H1 (cell line): ENCODE measurements at regions not wholly inside any gene's neighbourhood (a gene's known extent, or its start where the extent isn't known, plus 50 kb on each side); places are given as distances from the start of the nearest gene placed in this dataset.

Source experiments
- CTCF ChIA-PET: fragments of 300-600 bp; sonication (Branson Sonifier 250); formaldehyde crosslinking; loops from one replicate; lab custom pipeline; 2021; ENCODE audit not compliant: partially characterized antibody; lab: Charles Lee
- POLR2A ChIA-PET: fragments of 300-600 bp; sonication (Branson Sonifier 250); formaldehyde crosslinking; loops from one replicate; lab custom pipeline; 2021; ENCODE audit warnings: inconsistent platforms; ENCODE audit not compliant: partially characterized antibody; lab: Charles Lee
- DNase-seq, 2 experiments: peaks; one replicate each; pipeline versions ENCODE4 v3.0.0 to v3.0.0-alpha.2; 2010 to 2022; ENCODE audit warnings: low spot score in 2 of 2, low read depth in 1 of 2, mixed read lengths in 1 of 2
- FAIRE-seq: peaks from 2 replicates; lab custom pipeline; 2011; peaks lifted over from hg19 to GRCh38; lab: Jason Lieb, UNC
- H2AFZ ChIP-seq: 2 replicates; pipeline ENCODE4 v1.8.1; 2012; ENCODE audit warnings: low read length, inconsistent platforms
- H2AK5ac ChIP-seq: 2 replicates; pipeline ENCODE4 v1.6.1; 2013; ENCODE audit warnings: low read depth, low read length
- H2BK120ac ChIP-seq: replicated peaks from 2 replicates; pipeline ENCODE3; 2013; ENCODE audit warnings: low read depth, low read length, inconsistent platforms
- H2BK12ac ChIP-seq: 2 replicates; pipeline ENCODE4 v1.6.1; 2013; ENCODE audit warnings: low read depth, low read length
- H2BK15ac ChIP-seq: 2 replicates; pipeline ENCODE4 v1.6.1; 2013; ENCODE audit warnings: low read length
- H2BK20ac ChIP-seq: 2 replicates; pipeline ENCODE4 v1.6.1; 2013; ENCODE audit warnings: low read length
- H2BK5ac ChIP-seq: 2 replicates; pipeline ENCODE4 v1.6.1; 2013; ENCODE audit warnings: low read depth, low read length
- H3K14ac ChIP-seq: 2 replicates; pipeline ENCODE4 v1.6.1; 2013; ENCODE audit warnings: inconsistent platforms; ENCODE audit not compliant: insufficient read length
- H3K18ac ChIP-seq: 2 replicates; pipeline ENCODE4 v1.6.1; 2013; ENCODE audit warnings: low read length; ENCODE audit errors: extremely low read depth
- H3K23ac ChIP-seq: 2 replicates; pipeline ENCODE4 v1.6.1; 2013; ENCODE audit warnings: inconsistent platforms; ENCODE audit not compliant: insufficient read length
- H3K23me2 ChIP-seq: 2 replicates; pipeline ENCODE4 v1.6.1; 2013; ENCODE audit warnings: low read depth, low read length
- H3K27ac ChIP-seq: 2 replicates; pipeline ENCODE4 v1.6.1; 2011; ENCODE audit warnings: low read depth, low read length, inconsistent platforms
- H3K27me3 ChIP-seq, 4 experiments: replicated peaks in 1 of 4; 1 replicate in 1 of 4; 2 replicates in 3 of 4; pipeline versions ENCODE4 v1.6.1 to v1.8.1; 2011 to 2013; ENCODE audit warnings: low read length in 3 of 4, mild to moderate bottlenecking in 3 of 4, inconsistent platforms in 2 of 4, mixed read lengths in 2 of 4, moderate library complexity in 1 of 4; ENCODE audit not compliant: control insufficient read depth in 3 of 4, insufficient read depth in 3 of 4; ENCODE audit errors: extremely low read depth in 1 of 4
- H3K36me3 ChIP-seq, 4 experiments: 2 replicates each; pipeline versions ENCODE4 v1.6.1 to v1.8.1; 2011 to 2013; ENCODE audit warnings: mild to moderate bottlenecking in 4 of 4, low read length in 3 of 4, moderate library complexity in 2 of 4, control low read depth in 1 of 4, inconsistent platforms in 1 of 4; ENCODE audit not compliant: insufficient read depth in 4 of 4, control insufficient read depth in 2 of 4
- H3K4ac ChIP-seq: replicated peaks from 2 replicates; pipeline ENCODE3; 2013; ENCODE audit warnings: low read length, low read depth, mixed read lengths, inconsistent platforms; ENCODE audit not compliant: insufficient read length
- H3K4me1 ChIP-seq, 4 experiments: replicated peaks in 1 of 4; 1 replicate in 1 of 4; 2 replicates in 3 of 4; pipeline versions ENCODE4 v1.6.1 to v1.8.1; 2011 to 2013; ENCODE audit warnings: low read length in 3 of 4, inconsistent platforms in 2 of 4, mixed read lengths in 1 of 4; ENCODE audit not compliant: insufficient read depth in 4 of 4, control insufficient read depth in 3 of 4
- H3K4me2 ChIP-seq, 2 experiments: 2 replicates each; pipeline versions ENCODE4 v1.6.1 to v1.8.1; 2011 to 2013; ENCODE audit warnings: low read depth in 2 of 2, low read length in 2 of 2, control low read depth in 1 of 2, inconsistent platforms in 1 of 2, mild to moderate bottlenecking in 1 of 2; ENCODE audit not compliant: insufficient read depth in 1 of 2
- H3K4me3 ChIP-seq, 4 experiments: fragments of 200-600, 300-600 bp in 1 of 4; sonication (generic), shearing (Covaris generic), sonication (Bioruptor Twin) in 1 of 4; 2 replicates each; pipeline versions ENCODE4 v1.5.1 to v1.8.1; 2011 to 2016; ENCODE audit warnings: low read length in 4 of 4, low read depth in 3 of 4, control low read depth in 2 of 4, inconsistent platforms in 2 of 4, mild to moderate bottlenecking in 2 of 4, mixed read lengths in 1 of 4, moderate library complexity in 1 of 4; ENCODE audit not compliant: insufficient read depth in 2 of 4; ENCODE audit errors: extremely low read depth in 1 of 4
- H3K56ac ChIP-seq: replicated peaks from 2 replicates; pipeline ENCODE3; 2013; ENCODE audit warnings: low read depth, mild to moderate bottlenecking, mixed read lengths, low read length, inconsistent platforms; ENCODE audit not compliant: insufficient read length
- H3K79me1 ChIP-seq: 2 replicates; pipeline ENCODE4 v1.6.1; 2013; ENCODE audit warnings: low read depth, low read length, control low read depth
- H3K79me2 ChIP-seq, 2 experiments: 2 replicates each; pipeline versions ENCODE4 v1.6.1 to v1.8.1; 2012 to 2013; ENCODE audit warnings: low read length in 2 of 2, mild to moderate bottlenecking in 2 of 2, inconsistent platforms in 1 of 2; ENCODE audit not compliant: insufficient read depth in 2 of 2, control insufficient read depth in 1 of 2
- H3K9ac ChIP-seq, 4 experiments: replicated peaks in 1 of 4; 1 replicate in 1 of 4; 2 replicates in 3 of 4; pipeline versions ENCODE4 v1.6.1 to v1.8.1; 2011 to 2013; ENCODE audit warnings: low read depth in 3 of 4, low read length in 3 of 4, control low read depth in 2 of 4, mild to moderate bottlenecking in 2 of 4, moderate library complexity in 2 of 4, inconsistent platforms in 1 of 4; ENCODE audit errors: extremely low read depth in 1 of 4
- H3K9me3 ChIP-seq, 2 experiments: 2 replicates each; pipeline versions ENCODE4 v1.6.1 to v1.8.1; 2012 to 2013; ENCODE audit warnings: mild to moderate bottlenecking in 2 of 2, moderate library complexity in 2 of 2, control low read depth in 1 of 2, inconsistent platforms in 1 of 2, low read depth in 1 of 2, low read length in 1 of 2, mixed read lengths in 1 of 2; ENCODE audit not compliant: insufficient read depth in 2 of 2
- H4K20me1 ChIP-seq, 2 experiments: replicated peaks in 1 of 2; 2 replicates each; pipeline versions ENCODE3 to v1.8.1; 2011 to 2013; ENCODE audit warnings: inconsistent platforms in 2 of 2, low read length in 2 of 2, mild to moderate bottlenecking in 1 of 2; ENCODE audit not compliant: insufficient read depth in 2 of 2, control insufficient read depth in 1 of 2
- H4K5ac ChIP-seq: 2 replicates; pipeline ENCODE4 v1.6.1; 2013; ENCODE audit warnings: low read length, low read depth, mixed read lengths, inconsistent platforms; ENCODE audit not compliant: insufficient read length
- H4K8ac ChIP-seq: 2 replicates; pipeline ENCODE4 v1.8.0; 2013; ENCODE audit warnings: mild to moderate bottlenecking, moderate library complexity, low read length, inconsistent platforms; ENCODE audit not compliant: insufficient read depth; ENCODE audit errors: extremely low read depth
- H4K91ac ChIP-seq: replicated peaks from 2 replicates; pipeline ENCODE3; 2013; ENCODE audit warnings: low read length, mixed read lengths, inconsistent platforms; ENCODE audit not compliant: insufficient read length
- BCL11A ChIP-seq, 2 experiments: IDR thresholded peaks; one replicate each; pipeline ENCODE4 v1.6.1; 2011; ENCODE audit warnings: low read depth in 2 of 2, low read length in 2 of 2, mild to moderate bottlenecking in 2 of 2
- EP300 ChIP-seq, 2 experiments: IDR thresholded peaks; 1 replicate in 1 of 2; 2 replicates in 1 of 2; pipeline ENCODE4 v1.6.1; 2011 to 2012; ENCODE audit warnings: low read depth in 2 of 2, low read length in 2 of 2, mild to moderate bottlenecking in 2 of 2, borderline replicate concordance in 1 of 2, inconsistent platforms in 1 of 2, moderate library complexity in 1 of 2
- JUN ChIP-seq: IDR thresholded peaks from 2 replicates; pipeline ENCODE4 v1.6.1; 2011; ENCODE audit warnings: low read depth, mild to moderate bottlenecking, improper control_type of control experiment, low read length
- KDM1A ChIP-seq: fragments of 200-600, 300-600 bp; sonication (generic); IDR thresholded peaks from 2 replicates; pipeline ENCODE4 v1.7.1; 2016; ENCODE audit warnings: mild to moderate bottlenecking, low read length, borderline replicate concordance
- KDM4A ChIP-seq: IDR thresholded peaks from one replicate; pipeline ENCODE4 v1.7.1; 2012; ENCODE audit warnings: low read depth, mild to moderate bottlenecking, moderate library complexity, low read length, inconsistent platforms; ENCODE audit not compliant: severe bottlenecking
- MAFK ChIP-seq: IDR thresholded peaks from 2 replicates; pipeline ENCODE4 v1.6.1; 2012; ENCODE audit warnings: low read depth, mild to moderate bottlenecking, improper control_type of control experiment, low read length
- RAD21 ChIP-seq, 2 experiments: IDR thresholded peaks in 1 of 2; conservative IDR thresholded peaks in 1 of 2; 2 replicates each; pipeline ENCODE4 v1.6.1; 2011; ENCODE audit warnings: low read depth in 2 of 2, low read length in 2 of 2, improper control_type of control experiment in 1 of 2, inconsistent platforms in 1 of 2, mild to moderate bottlenecking in 1 of 2, moderate library complexity in 1 of 2
- SAP30 ChIP-seq: fragments of 300-600 bp; sonication (generic); IDR thresholded peaks from 2 replicates; pipeline ENCODE4 v1.7.1; 2012; ENCODE audit warnings: low read length, moderate library complexity, mild to moderate bottlenecking, inconsistent platforms; ENCODE audit not compliant: insufficient read depth, insufficient replicate concordance
- SP4 ChIP-seq: IDR thresholded peaks from 2 replicates; pipeline ENCODE4 v1.6.1; 2012; ENCODE audit warnings: low read length, inconsistent platforms
- WGBS, 2 experiments: shearing (Covaris generic) in 1 of 2; methylation state at CpG; one replicate each; pipeline versions ENCODE4 v1.1.6 to v1.1.7; 2013 to 2015; ENCODE audit warnings: low lambda C conversion rate in 2 of 2, mixed read lengths in 2 of 2, inconsistent platforms in 1 of 2, low coverage in 1 of 2, missing lambda C conversion rate in 1 of 2; ENCODE audit not compliant: insufficient replicate concordance in 2 of 2, insufficient coverage in 1 of 2, insufficient read length in 1 of 2; ENCODE audit errors: extremely low coverage in 1 of 2, missing lambda C conversion rate in 1 of 2; 5-methylcytosine and 5-hydroxymethylcytosine counted together

DNA sequence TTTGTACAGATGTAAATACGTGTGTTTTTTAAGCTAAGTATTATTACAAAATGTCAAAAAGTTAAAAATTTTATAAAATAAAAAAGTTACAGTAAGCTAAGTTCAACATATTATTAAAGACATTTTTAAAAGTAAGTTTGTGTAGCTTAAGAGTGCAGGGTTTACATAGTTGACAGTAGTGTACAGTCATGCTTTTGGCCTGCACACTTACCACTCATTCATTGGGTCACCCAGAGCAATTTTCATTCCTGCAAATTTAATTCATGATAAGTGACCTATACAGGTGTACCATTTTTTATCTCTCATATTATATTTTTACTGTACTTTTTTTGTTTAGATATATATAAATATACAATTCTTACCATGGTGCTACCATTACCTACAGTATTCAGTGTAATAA lies 769.9 kb upstream of the SLITRK6 start:
- H3K4ac ChIP-seq: no peak overlapping the region
- peaks cover 0 to 3% (median 0%) of the 10 kb centered on the region in 4 experiments; a peak in 1 of 7 replicates for H3K4me1 ChIP-seq
- no peaks in the 10 kb centered on the region for H3K27me3 ChIP-seq
- no peak overlapping the region for H3K9ac ChIP-seq
- no peak overlapping the region for H3K27ac ChIP-seq
- no peak overlapping the region for H3K4me2 ChIP-seq
- H2AK5ac ChIP-seq: no peak overlapping the region
- no peaks in the 10 kb centered on the region for H3K79me1 ChIP-seq
- no peak overlapping the region for H2BK120ac ChIP-seq
- no peak overlapping the region for H3K4me3 ChIP-seq
- no peak overlapping the region for H3K18ac ChIP-seq
- no peak overlapping the region for H4K8ac ChIP-seq
- H4K91ac ChIP-seq: no peak overlapping the region
- H3K23ac ChIP-seq: no peak overlapping the region
- no peak overlapping the region for H4K5ac ChIP-seq
- 96% methylated on average over 1 of the region's 1 CpG; no CpG with 5 or more reads in 1 of the 2 experiments for WGBS, 2 experiments
- H2BK20ac ChIP-seq: no peak overlapping the region
- ChIA-PET CTCF (interaction anchor here (0.6 kb wide), 1 partner anchor 153 kb away, joined by 3 read pairs; no protein-coding TSS in a partner anchor), POLR2A (no interaction called here)
- DNase-seq (no peak), FAIRE-seq (no peak)
- H3K14ac ChIP-seq: no peak overlapping the region
- H3K36me3 ChIP-seq: no peaks in the 10 kb centered on the region
- H3K56ac ChIP-seq: no peak overlapping the region
- H4K20me1 ChIP-seq: no peaks in the 10 kb centered on the region
- H2BK15ac ChIP-seq: no peak overlapping the region
- no peaks in the 10 kb centered on the region for H3K9me3 ChIP-seq
- H2BK5ac ChIP-seq: no peak overlapping the region
- H3K23me2 ChIP-seq: no peaks in the 10 kb centered on the region
- no peaks in the 10 kb centered on the region for H3K79me2 ChIP-seq
- no peak overlapping the region for H2BK12ac ChIP-seq
- no peak overlapping the region for H2AFZ ChIP-seq
- TF ChIP-seq JUN: no peak
- no peak for TF ChIP-seq SP4
- TF ChIP-seq SAP30: no peak
- TF ChIP-seq MAFK: no peak
- no peak for TF ChIP-seq KDM1A
- no peak for TF ChIP-seq KDM4A
- no peak for TF ChIP-seq BCL11A (IDR thresholded peaks at IDR 0.05; ENCODE audit: low read depth in 2 of 2, low read length in 2 of 2)
- no peak for TF ChIP-seq EP300 (IDR thresholded peaks at IDR 0.05; ENCODE audit: borderline replicate concordance in 1 of 2, low read depth in 2 of 2, low read length in 2 of 2)
- no peak for TF ChIP-seq RAD21 (IDR thresholded peaks at IDR 0.05 in 1 of 2, conservative IDR thresholded peaks at IDR 0.05 in 1 of 2; ENCODE audit: low read depth in 2 of 2, low read length in 2 of 2)
